Ascending aorta (tissue), 2 donors: ENCODE measurements at regions not wholly inside any gene's neighbourhood (a gene's known extent, or its start where the extent isn't known, plus 50 kb on each side); places are given as distances from the start of the nearest gene placed in this dataset.
A peak's percentile ranks its signal among the peaks of the same experiment; 100 is the strongest.

Experiments
- DNase-seq, 2 donors: peaks; one replicate each; pipeline ENCODE4 v3.0.0-alpha.2; 2019; ENCODE audit warnings: low spot score in 2 of 2
- H3K27ac ChIP-seq, 2 donors: fragments of 200-600 bp; sonication (generic); one replicate each; pipeline ENCODE4 v1.5.1; 2016 to 2017; ENCODE audit warnings: mild to moderate bottlenecking in 1 of 2
- H3K27me3 ChIP-seq: fragments of 200-600 bp; sonication (generic); one replicate; pipeline ENCODE4 v1.5.1; 2017
- H3K36me3 ChIP-seq, 2 donors: fragments of 200-600 bp; sonication (generic); one replicate each; pipeline ENCODE4 v1.5.1; 2016
- H3K4me1 ChIP-seq, 2 donors: fragments of 200-600 bp; sonication (generic); one replicate each; pipeline ENCODE4 v1.5.1; 2016 to 2017; ENCODE audit warnings: mild to moderate bottlenecking in 1 of 2
- H3K4me3 ChIP-seq, 2 donors: fragments of 200-600 bp; sonication (generic); one replicate each; pipeline ENCODE4 v1.5.1; 2016 to 2017; ENCODE audit warnings: mild to moderate bottlenecking in 1 of 2
- H3K9me3 ChIP-seq, 2 donors: fragments of 200-600 bp; sonication (generic); one replicate each; pipeline ENCODE4 v1.5.1; 2016
- intact Hi-C: fragments of 100-400 bp; cut with DNase I; formaldehyde crosslinking; loops from one replicate; pipeline ENCODE4 v1.15.1; 2023
- TF ChIP-seq, protein P1 (sequence below), 3 experiments: fragments of 200-600 bp in 2 of 3; fragments of 450-650 bp in 1 of 3; sonication (generic) in 2 of 3; IDR thresholded peaks; one replicate each; pipeline ENCODE4 v1.5.1; 2016 to 2019; ENCODE audit warnings: antibody characterized with exemption in 3 of 3, mild to moderate bottlenecking in 1 of 3, moderate library complexity in 1 of 3

DNA sequence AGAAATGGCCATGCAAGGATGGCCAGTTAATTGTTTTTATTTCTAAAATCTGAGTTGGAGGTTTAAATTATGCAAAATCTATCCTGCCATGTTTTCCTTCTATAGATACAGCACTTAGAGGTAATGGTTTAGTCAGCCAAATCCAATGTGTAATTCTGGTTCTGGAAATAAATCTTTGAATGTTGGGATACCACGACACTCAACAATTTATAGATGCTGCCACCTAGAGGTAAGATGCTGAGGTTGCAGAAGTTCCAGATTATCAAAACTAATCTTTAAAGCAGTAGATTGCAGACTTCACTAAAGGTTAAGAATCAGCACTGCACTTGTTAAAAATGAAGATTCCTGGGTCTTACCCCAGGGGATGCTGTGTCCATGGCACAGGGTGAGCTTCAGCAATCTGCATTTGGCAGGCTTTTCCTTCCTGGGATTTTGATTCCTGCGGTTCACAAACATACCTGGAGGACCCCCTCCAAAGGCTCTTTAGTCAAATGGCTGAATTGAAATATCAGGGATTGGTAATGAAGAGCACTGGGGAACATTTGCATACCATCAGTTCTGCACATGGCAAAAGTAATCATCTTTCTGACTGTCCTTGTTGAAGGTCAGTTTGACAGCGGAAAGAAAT is 53.4 kb upstream of the ANO4 start:
- Histone ChIP-seq H3K27ac (no peak overlapping the region), H3K9me3 (no peaks in the 10 kb centered on the region), H3K27me3 (no peaks in the 10 kb centered on the region), H3K4me1 (no peaks in the 10 kb centered on the region), H3K4me3 (no peak overlapping the region), H3K36me3 (no peaks in the 10 kb centered on the region)
- TF ChIP-seq, protein P1, sequence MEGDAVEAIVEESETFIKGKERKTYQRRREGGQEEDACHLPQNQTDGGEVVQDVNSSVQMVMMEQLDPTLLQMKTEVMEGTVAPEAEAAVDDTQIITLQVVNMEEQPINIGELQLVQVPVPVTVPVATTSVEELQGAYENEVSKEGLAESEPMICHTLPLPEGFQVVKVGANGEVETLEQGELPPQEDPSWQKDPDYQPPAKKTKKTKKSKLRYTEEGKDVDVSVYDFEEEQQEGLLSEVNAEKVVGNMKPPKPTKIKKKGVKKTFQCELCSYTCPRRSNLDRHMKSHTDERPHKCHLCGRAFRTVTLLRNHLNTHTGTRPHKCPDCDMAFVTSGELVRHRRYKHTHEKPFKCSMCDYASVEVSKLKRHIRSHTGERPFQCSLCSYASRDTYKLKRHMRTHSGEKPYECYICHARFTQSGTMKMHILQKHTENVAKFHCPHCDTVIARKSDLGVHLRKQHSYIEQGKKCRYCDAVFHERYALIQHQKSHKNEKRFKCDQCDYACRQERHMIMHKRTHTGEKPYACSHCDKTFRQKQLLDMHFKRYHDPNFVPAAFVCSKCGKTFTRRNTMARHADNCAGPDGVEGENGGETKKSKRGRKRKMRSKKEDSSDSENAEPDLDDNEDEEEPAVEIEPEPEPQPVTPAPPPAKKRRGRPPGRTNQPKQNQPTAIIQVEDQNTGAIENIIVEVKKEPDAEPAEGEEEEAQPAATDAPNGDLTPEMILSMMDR (IDR thresholded peaks at IDR 0.05), result peak in 2 of 3 experiments; percentile 29 to 40
- intact Hi-C loops, result no loop called here
- no peak for DNase-seq

DNA sequence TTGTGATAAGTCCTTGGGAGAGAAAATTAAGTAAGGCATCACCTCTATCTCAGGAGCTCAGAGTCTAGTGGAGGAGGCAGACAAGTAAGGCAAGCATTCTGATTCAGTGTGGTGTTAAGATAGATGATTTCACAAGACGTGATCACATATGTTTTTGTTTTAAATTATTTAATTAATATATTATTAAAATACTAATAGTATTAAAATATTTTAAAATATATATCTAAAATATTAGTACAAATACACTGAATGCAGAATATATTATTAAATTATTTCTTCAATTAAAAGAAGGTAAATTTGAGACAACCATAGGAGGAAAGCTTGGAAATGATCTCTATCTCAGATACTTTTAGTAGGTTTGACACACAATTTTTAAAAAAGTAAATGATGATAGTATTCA is 51.5 kb upstream of the ANO4 start:
- Histone ChIP-seq H3K4me3 (no peak overlapping the region), H3K27ac (no peak overlapping the region), H3K36me3 (no peaks in the 10 kb centered on the region), H3K4me1 (no peaks in the 10 kb centered on the region), H3K27me3 (no peaks in the 10 kb centered on the region), H3K9me3 (no peaks in the 10 kb centered on the region)
- intact Hi-C loops, result no loop called here
- TF ChIP-seq, protein P1 (IDR thresholded peaks at IDR 0.05), result no peak
- no peak for DNase-seq
